AG04449 (cell line): ENCODE measurements at regions not wholly inside any gene's neighbourhood (a gene's known extent, or its start where the extent isn't known, plus 50 kb on each side); places are given as distances from the start of the nearest gene placed in this dataset.

ENCODE experiments used
- CTCF ChIA-PET: fragments of 350-600 bp; formaldehyde crosslinking; extraction: SDS; loops from one replicate; lab custom pipeline; 2021; ENCODE audit warnings: antibody characterized with exemption; lab: Yijun Ruan, JAX
- POLR2A ChIA-PET: fragments of 400-600, 350-600 bp; formaldehyde crosslinking; extraction: SDS; loops from one replicate; lab custom pipeline; 2020; ENCODE audit warnings: antibody characterized with exemption, inconsistent platforms; lab: Yijun Ruan, JAX
- DNase-seq: peaks from one replicate; pipeline ENCODE4 v3.0.0-alpha.2; 2010; ENCODE audit warnings: low read depth, low spot score
- H3K4me3 ChIP-seq: 2 replicates; pipeline ENCODE4 v1.5.1; 2011; ENCODE audit warnings: low read depth, mild to moderate bottlenecking, control low read depth, low read length
- TF ChIP-seq, protein P1 (sequence below): IDR thresholded peaks from one replicate; pipeline ENCODE4 v1.5.1; 2011; ENCODE audit warnings: mild to moderate bottlenecking, moderate library complexity, low read length, control low read depth, inconsistent platforms; ENCODE audit not compliant: insufficient read depth; ENCODE audit errors: missing control alignments

DNA sequence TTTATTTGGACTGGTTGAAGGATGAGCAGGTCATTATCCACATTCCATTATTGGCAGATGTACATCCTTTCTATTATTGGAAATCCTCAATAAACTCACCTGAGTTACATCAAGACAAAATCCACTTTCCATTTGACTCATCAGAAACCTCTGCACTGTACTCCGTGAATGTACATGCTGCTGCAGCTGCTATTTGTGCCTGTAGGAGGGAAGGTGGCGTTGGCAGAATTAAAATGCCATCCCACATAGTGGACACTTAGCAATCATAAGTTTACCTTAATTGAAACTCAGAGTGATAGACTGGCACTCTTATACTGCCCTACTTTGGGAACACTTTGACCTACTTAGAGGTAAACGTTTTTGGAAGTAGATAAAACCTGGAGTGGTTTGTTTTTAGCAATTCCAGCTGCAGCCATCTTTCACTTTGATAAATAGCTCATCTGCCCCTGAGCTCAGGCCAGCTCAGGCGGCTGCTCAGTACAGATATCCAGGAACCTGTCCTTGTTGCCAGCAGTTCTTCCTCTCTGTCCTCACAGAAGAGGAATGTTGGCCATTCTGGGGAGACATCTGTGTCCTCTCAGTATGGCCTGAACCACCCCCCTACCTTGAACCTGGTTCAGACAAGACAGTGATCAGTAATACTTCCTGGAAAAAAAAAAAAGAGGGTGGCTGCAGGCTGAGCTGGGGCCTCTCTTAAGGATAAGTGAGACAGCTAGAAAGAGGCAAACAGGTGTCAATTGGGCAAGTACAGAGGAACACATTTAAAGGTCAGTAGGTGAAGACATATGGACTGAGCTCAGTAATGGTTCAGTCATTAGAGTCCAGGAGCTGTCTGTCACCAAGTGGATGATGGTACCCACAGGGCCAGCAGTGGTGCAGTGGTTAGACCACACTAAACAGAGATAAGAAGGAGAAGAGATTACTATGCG is 153.4 kb upstream of the UMPS start:
- H3K4me3 ChIP-seq: no peak overlapping the region
- POLR2A ChIA-PET: no interaction called here
- DNase-seq: no peak
- CTCF ChIA-PET: interaction anchor here (1.0 to 22.1 kb wide), 4 partner anchors 12 to 107 kb away, joined by 4 to 776 read pairs (median 17); no protein-coding TSS in a partner anchor
- TF ChIP-seq, protein P1, sequence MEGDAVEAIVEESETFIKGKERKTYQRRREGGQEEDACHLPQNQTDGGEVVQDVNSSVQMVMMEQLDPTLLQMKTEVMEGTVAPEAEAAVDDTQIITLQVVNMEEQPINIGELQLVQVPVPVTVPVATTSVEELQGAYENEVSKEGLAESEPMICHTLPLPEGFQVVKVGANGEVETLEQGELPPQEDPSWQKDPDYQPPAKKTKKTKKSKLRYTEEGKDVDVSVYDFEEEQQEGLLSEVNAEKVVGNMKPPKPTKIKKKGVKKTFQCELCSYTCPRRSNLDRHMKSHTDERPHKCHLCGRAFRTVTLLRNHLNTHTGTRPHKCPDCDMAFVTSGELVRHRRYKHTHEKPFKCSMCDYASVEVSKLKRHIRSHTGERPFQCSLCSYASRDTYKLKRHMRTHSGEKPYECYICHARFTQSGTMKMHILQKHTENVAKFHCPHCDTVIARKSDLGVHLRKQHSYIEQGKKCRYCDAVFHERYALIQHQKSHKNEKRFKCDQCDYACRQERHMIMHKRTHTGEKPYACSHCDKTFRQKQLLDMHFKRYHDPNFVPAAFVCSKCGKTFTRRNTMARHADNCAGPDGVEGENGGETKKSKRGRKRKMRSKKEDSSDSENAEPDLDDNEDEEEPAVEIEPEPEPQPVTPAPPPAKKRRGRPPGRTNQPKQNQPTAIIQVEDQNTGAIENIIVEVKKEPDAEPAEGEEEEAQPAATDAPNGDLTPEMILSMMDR: no peak

DNA sequence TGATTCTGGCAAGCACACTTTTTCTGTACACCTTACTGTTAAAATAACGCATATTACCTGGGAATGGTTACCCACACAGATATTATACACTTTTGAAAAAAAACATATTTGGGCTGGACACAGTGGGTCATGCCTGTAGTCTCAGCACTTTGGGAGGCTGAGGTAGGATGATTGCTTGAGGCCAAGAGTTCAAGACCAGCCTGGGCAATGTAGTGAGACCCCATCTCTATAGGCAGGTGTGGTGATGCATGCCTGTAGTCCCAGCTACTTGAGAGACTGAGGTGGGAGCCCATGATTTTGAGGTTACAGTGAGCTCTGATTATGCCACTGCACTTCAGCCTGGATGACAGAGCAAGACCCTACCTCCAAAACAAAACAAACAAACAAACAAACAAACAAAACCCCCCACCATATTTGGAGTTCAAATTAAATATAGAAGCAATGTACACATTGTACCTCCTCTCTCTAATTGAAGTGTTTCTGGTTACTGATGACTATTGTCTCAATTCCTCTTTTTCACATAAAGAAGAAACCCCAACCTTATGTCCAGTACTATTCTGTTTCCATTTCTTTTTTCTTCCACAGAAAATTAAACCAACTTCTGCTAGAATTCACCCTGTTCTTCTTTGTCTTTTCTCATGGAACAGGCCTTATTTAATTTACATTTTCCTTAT is 152.6 kb upstream of the UMPS start:
- no peak for DNase-seq
- CTCF ChIA-PET: interaction anchor here (0.9 to 22.1 kb wide), 4 partner anchors 13 to 106 kb away, joined by 3 to 776 read pairs (median 17); no protein-coding TSS in a partner anchor
- POLR2A ChIA-PET: no interaction called here
- no peak overlapping the region for H3K4me3 ChIP-seq
- TF ChIP-seq, protein P1: no peak

DNA sequence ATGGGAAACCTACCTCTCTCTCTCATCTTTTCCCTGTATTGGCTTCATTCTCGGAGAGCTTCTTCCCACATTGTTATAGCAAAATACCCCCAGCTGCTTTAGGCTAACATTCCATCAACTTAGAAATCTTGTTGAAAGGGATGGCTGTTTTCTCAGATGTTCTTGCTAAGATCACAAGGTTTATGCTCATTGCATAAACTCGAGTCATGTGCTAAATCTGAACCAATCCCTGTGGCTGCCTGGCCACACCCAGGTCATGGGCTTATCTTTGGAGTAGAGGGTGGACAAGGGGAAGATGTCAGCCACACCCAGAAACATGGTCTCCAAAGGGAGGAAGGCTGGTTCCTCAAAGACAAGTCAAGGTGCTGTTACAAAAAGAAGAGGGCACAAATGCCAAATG is 150.6 kb upstream of the UMPS start:
- no peak overlapping the region for H3K4me3 ChIP-seq
- POLR2A ChIA-PET: no interaction called here
- TF ChIP-seq, protein P1: no peak
- no peak for DNase-seq
- CTCF ChIA-PET: interaction anchor here (0.9 to 1.4 kb wide), 5 partner anchors 9 to 109 kb away, joined by 3 to 7 read pairs (median 5); no protein-coding TSS in a partner anchor

DNA sequence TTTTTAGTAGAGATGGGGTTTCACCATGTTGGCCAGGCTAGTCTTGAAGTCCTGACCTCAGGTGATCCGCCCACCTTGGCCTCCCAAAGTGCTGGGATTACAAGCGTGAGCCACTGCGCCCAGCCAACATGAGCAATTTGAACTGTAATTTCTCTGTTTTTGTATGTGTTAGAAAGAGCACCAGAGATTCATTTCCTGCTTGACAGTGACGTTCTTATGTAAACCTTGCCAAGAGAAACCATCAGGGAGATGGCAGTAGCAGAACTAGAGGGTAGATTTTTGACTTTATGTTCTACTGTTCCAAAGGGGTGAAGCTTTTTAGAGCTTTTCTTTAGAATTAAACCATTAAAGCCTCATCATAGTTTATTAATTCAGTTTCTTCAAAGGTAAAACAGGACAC is 148.1 kb upstream of the UMPS start:
- no peak overlapping the region for H3K4me3 ChIP-seq
- POLR2A ChIA-PET: no interaction called here
- CTCF ChIA-PET: interaction anchor here (4.0 kb wide), 1 partner anchor 22 kb away, joined by 21 read pairs; no protein-coding TSS in a partner anchor
- TF ChIP-seq, protein P1: no peak
- no peak for DNase-seq

DNA sequence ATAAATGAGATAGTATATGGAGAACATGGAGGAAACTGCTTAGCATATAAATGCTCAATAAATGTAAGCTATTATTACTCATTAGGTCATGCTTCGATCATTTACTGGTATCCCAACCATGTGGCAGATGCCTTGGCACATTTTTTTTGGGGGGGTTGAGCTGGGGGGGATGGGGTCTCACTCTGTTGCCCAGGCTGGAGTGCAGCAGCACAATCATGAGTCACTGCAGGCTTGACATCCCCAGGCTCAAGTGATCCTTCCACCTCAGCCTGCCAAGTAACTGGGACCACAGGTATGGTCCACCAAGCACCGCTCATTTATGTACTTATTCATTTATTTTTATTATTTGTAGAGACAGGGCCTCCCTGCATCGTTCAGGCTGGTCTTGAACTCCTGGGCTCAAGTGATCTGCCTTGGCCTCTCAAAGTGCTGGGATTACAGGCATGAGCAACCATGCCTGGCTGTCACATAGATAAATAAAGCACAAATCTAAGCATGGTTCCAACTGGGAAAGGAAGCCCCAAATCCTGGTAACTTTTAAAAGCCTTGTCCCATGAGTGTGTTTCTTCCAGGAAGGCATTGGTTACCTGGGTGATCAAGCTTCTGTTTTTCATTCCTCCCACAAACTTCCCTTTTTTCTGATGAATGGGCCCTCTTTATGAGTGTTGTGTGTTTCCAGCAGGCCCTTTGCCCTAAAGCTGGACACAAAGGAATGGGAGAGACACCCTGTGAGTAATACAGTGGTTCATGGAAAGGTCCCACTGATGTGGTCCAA is 147.4 kb upstream of the UMPS start:
- TF ChIP-seq, protein P1: no peak
- DNase-seq: no peak
- no peak overlapping the region for H3K4me3 ChIP-seq
- ChIA-PET POLR2A (no interaction called here), CTCF (interaction anchor here (0.7 to 4.0 kb wide), 4 partner anchors 8 to 105 kb away, joined by 3 to 21 read pairs (median 5); no protein-coding TSS in a partner anchor)
